ENCODE measurements at regions not wholly inside any gene's neighbourhood (a gene's known extent, or its start where the extent isn't known, plus 50 kb on each side); places are given as distances from the start of the nearest gene placed in this dataset.
"Not testable (repeated sequence)": the region's sequence is repeated elsewhere in the genome, so short reads cannot be mapped to it uniquely, and the experiment has no call there.

- no peak for DNase-seq
These were observed 68.6 kb upstream of the PPP3CA start for GRCh38 chr4:101415962-101416361.

GRCh38 chr4:101414496-101414895 is 67.2 kb upstream of the PPP3CA start:
- no peak for DNase-seq

GRCh38 chr4:101411926-101412325 is 64.6 kb upstream of the PPP3CA start:
- no peak for DNase-seq

- DNase-seq = not testable (repeated sequence)
These were observed 64.1 kb upstream of the PPP3CA start for GRCh38 chr4:101411281-101411910.

GRCh38 chr4:101400096-101400495 is 52.8 kb upstream of the PPP3CA start:
- DNase-seq = no peak

GRCh38 chr4:101398807-101399206 is 51.5 kb upstream of the PPP3CA start:
- DNase-seq = no peak
